CD4-positive, alpha-beta T cell treated with Interleukin-21 for 1 hour (primary cell): ENCODE measurements at regions not wholly inside any gene's neighbourhood (a gene's known extent, or its start where the extent isn't known, plus 50 kb on each side); places are given as distances from the start of the nearest gene placed in this dataset.
"Not testable (repeated sequence)": the region's sequence is repeated elsewhere in the genome, so short reads cannot be mapped to it uniquely, and the experiment has no call there.

Source experiments
- DNase-seq: peaks from one replicate; pipeline ENCODE4 v3.0.0-alpha.2; 2020

- no peak for DNase-seq
Observed at GRCh38 chr2:61774351-61774750, 79.5 kb downstream of the FAM161A start.

GRCh38 chr2:61771904-61772845 is 81.7 kb downstream of the FAM161A start:
- no peak for DNase-seq

DNA sequence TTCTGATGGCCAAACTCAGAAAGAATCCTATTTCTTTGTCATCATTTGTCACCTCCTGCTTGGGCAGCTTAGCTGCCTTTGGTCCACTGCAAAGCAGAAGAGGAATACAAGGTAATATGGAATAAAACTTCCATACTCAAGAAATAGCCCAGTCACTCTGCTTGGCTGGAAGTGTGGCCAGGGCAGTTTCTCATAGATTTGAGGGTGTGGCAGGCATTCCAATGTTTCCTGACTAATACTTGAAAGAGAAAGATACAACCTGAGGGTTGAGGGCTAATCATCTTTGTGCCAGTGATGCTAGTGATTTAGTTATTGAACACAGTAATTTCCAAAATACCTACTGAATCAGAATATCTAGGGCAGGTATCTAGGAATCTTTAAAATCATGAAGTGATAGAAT is 83.1 kb downstream of the FAM161A start:
- no peak for DNase-seq

DNA sequence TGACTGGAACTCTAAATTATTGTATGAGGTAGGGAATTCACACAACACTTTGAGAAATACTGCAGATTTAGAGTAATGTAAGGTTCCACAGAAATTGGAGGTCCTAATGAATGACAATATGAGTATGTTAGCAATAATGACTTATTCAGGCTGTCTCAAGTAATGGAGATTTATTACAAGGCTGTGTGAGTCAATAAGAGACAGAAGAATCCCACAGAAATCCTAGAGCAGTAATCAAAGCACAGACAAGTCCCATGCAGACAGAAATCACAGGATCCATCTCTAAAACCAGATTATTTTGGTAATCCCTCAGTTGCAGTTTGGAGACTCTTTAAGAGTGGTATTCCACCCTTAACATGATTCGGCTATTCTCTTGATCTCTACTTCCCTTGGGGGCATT is 83.6 kb downstream of the FAM161A start:
- DNase-seq: no peak

GRCh38 chr2:61769093-61769675 is 84.7 kb downstream of the FAM161A start:
- DNase-seq: no peak

DNA sequence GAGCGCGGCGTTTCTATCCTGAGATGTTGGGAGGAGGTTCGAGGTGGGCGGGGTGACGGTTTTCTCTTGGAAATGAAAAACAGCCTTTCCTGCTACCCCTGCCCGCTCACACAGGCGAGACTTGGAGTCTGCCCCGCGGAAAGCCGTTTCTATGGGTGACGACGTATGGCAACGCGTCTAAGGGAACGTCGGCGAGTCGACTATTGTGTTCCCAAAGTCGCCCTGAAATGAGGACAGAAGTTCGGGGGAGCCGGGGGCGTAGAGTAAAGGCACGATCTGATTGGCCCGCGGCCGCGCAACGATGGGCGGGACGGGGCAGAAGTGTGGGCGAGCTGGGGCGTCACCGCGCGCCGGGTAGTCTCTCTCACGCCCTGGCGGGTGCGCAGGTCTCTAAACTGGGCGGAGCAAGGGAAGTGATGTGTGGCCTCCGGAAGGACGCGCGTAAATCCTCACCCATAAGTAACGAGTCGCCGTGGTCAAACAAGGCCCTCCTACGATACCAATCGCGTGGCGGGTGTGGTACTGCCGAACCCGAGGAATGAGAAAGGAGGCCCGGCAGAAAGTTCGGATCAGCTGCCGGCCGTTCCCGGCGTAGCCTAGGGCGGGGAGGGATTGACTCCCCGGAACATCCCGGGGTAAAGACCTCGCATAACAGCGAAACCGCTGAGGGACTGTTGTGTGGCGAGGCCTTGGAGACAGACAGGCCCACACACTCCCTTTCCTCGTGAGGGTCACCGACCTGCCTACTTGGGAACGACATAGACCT is 89.6 kb downstream of the FAM161A start:
- DNase-seq: peak; percentile 98

DNA sequence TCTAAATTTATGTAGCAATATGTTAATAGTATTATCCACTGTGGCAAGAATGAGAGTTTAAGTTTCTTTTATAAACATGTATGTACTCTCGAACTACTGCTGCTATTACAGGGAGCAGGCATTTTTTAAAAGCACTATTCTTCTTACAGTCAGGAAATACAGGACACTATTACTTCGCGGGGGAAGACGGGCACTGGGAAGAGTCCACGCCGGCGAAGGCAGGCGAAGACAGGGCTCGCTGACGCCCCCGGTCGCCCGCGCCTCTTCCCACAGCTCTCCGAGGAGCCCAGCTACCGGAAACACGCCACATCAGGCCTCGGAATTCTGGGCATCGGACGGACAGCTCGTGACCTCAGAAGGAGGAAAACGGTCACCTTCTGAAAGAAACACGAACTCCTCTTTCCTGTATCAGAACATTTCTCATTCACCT is 90.2 kb downstream of the FAM161A start:
- DNase-seq: no peak

GRCh38 chr2:61762292-61762691 is 91.6 kb downstream of the FAM161A start:
- peak; percentile 49 for DNase-seq

GRCh38 chr2:61759718-61760117 is 94.1 kb downstream of the FAM161A start:
- no peak for DNase-seq

DNA sequence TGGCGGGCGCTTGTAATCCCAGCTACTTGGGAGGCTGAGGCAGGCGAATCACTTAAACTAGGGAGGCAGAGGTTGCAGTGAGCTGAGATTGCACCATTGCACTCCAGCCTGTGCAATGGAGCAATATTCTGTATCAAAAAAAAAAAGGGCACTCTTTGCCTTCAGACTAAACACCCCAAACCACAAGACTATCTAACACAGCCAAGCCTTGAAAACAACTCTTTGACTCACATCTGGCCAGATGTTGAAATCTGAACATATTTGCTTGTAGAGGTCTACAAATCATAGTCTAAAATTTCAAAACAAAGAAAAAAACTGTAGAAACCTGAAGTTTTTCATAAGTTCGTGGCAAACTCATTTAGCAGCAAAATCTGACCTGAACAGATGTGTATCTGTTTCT is 94.9 kb downstream of the FAM161A start:
- no peak for DNase-seq

GRCh38 chr2:61758159-61758558 is 95.7 kb downstream of the FAM161A start:
- no peak for DNase-seq

DNA sequence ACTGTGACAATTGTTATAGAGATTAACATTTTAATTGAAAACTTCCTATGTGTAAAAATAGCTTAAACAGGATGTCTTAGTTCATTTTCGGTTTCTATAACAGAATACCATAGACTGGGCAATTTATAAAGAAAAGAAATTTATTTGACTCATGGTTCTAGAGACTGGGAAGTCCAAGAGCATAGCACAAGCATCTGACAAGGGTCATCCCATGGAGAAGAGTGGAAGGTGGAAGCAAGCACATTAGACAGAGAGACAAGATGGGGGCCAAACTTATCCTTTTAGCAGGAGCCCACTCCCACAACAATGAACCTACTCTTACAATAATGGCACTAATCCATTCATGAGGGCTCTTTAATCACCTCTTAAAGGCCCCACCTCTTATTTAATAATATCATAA is 100.3 kb downstream of the FAM161A start:
- no peak for DNase-seq

DNA sequence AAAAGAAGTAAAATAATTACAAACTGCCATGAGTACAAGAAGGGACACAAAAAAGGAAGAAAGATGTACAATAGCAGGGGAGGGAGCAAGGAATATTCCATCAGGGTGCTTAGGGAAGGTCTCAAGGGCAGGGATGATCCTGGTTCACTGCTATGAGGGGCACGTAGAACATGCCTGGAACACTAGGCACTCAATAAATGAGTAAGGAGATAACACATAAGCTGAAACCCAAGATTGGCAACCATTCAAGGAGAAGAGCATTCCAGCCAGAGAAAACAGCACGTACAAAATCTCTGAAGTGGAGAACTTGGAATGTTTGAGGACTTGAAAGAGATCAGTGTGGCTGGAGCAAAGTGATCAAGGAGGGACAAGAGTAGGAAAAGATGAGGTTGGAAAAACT is 103.2 kb downstream of the FAM161A start:
- DNase-seq: no peak

DNA sequence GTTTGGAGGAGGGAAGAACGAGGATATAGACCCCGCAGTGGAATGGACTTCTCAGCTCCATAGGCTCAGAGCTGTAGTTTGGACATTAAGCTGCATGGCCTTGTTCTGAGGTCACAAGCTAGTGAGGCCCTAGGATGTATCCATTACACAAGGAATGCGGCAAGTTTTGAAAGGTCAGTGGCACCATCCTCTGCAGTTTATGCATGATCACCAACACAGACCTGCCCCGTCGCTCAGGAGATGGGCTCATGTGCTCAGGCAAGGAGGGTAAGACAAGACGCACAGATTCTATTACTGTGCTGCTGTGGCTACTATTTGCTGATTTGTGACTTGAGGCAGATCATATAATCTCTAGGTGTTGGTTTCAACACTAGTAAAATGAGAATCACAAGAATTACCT is 110.9 kb downstream of the FAM161A start:
- DNase-seq: no peak

DNA sequence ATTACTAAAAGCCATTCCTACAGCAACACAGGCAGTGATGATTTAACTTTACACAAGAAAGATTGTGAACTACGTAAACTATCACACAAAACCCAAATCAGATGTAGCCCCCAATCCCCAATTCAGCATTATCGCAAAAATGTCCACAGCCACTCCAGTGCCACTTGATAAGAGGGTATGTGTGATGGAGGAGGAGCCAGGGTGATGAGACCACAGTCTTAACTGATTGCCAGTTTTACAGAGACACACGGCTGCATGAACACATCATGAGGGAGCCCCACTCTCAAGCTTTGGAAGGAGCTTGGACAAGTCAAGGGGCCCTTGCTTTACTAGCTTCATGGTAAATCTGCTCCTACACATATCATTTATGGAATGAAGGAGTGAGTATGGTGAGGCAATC is 116.0 kb downstream of the FAM161A start:
- DNase-seq: no peak

DNA sequence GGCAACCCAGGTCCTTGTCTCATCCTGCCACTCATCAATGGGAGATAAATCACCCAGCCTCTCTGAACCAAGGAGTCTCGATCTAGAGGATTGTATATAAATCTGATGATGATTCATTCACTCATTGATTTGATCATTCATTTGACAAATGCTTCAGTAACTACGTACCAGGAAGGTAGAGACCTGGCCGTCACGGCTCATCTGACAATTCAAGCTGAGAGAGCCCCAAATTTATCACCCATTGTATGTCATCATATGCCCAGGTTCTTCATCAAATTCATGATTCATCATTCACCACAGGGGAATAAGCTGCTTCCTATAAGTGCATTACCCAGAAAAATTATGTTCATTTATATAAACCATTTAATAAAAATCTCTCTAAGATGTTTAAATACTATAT is 116.9 kb downstream of the FAM161A start:
- no peak for DNase-seq

GRCh38 chr2:61733563-61733962 is 120.3 kb downstream of the FAM161A start:
- no peak for DNase-seq

DNA sequence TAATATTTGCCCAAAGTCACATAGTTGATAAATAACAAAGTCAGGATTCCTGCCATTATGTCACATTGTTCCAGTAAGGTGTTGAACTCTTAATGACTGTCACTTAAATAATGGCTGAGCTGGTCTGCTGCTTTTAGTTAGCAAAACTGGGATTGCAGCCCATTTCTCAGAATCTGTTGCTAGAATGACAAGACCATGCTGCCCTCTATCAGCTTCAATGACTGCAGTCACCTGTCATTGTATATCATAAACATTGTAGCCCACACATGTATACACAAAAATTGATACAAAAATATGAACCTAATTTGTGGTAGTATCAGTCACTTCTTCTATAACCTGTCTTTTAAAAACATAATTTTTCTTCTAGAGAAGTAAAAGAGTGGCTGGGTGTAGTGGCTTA is 121.1 kb downstream of the FAM161A start:
- DNase-seq: no peak

DNA sequence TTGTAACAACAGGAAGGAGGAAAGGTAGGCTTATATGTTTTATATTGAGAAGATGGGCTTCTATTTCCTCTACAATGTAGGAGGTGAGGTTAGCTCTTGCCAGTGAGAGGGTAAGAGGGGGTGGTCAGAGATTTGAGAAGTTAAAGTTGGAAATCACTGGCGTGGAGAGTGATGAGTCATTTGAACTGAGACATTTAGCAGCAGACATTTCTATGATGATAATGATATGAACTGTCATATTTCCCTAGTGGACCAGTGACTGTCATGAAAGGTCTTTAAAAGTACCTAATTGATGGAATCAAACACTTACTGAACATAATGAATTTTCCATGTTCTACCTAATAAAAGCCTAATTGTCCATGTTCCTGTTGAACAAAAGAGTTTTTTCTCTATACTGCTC is 126.1 kb downstream of the FAM161A start:
- no peak for DNase-seq

DNA sequence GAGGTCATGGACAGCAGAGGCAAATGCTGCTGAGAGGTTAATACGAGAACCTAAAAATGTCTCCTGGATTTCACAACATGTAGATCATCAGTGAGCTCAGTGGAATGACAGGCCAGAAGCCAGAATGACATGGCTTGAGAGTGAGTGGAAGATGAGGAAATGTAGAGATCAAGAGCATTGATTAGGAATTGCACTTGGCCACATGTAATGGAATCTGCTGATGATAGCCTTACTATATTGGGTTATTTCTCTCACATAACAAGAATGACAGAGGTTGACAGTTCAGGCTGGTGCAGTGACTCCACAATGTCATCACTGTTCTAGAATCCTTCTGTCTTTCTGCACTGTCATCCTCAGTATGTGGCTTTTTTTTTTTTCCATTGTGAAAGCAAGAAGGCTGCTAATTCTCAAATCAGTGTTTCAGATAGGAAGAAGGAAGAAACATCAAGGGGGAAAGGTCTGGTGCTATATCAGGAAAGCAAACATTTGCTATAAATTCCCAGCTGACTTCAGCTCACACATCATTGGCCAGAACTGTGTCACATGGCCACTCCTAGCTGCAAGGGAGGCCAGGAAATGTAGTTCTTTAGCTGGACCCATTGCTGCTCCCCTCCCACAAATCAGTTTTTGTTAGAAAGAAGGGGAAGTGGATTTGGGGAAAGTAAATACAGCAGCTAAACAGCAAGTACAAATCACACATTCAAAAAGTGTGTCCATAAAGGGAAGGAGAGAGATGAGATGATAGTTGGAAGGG is 127.2 kb downstream of the FAM161A start:
- no peak for DNase-seq

- not testable (repeated sequence) for DNase-seq
Observed at GRCh38 chr2:61723364-61723763, 130.5 kb downstream of the FAM161A start.

DNA sequence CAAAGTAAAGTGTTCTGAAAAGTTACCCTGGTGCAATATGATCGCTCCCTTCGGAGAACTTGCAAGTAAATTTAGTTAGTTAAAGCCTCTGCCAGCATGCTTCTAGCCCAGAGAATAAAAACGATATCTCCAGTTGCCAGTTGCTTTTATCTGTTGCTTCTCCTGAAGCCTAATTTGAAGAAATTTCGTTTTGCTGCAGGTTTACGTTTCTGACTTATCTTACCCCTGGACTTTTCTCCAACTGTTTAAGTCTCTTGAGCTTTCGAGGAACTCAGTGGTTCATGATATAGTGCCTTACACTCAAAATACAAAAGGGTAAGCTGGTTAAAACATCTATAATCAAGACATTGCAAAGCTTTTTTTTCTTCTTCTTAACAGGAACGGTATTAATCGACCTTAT is 131.1 kb downstream of the FAM161A start:
- no peak for DNase-seq

DNA sequence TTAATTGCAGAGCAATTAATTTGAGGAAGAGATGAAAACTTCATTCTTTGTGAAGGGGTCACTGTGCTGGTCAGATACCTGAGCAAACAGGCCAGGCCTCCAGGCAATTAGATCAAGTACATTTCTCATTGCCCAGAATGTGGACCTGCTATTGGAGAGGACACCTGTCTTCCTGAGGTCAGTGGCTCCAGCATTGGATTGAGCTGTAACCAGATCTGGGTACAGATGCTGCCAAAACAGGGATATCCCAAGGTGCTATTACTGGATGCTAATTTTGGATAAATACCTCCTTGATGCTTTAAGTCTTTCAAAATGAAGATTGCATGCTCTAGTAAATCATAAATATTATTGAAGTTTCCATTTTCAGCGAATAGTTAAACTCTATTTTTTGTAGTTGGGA is 131.5 kb downstream of the FAM161A start:
- no peak for DNase-seq
